ENCODE measurements at regions not wholly inside any gene's neighbourhood (a gene's known extent, or its start where the extent isn't known, plus 50 kb on each side); places are given as distances from the start of the nearest gene placed in this dataset.

DNA sequence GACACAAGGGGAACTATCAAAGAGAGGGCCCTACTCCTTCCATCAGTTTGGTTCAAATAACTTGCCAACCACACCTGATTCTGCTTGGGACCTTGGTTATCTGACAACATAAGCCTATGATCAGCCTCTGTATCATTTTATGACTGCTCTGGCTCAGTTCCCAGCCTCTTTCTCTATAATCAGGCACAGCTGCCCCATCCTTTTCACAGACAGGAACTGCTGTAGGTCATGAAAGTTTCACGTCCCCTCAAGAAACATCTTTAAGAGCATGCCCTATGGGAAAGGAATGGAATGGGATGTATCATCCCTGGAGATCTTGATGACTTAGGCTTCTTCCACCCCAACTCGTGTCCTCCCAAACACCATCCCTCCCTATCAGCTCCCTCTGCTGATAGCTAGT, 243.4 kb downstream of the AR start:
- Histone ChIP-seq H2BK20ac (ENCODE audit: low read depth, low read length, poor library complexity, severe bottlenecking) (no peak overlapping the region), H3K4ac (ENCODE audit: low read depth, low read length) (no peak overlapping the region), H3K4me2 (ENCODE audit: insufficient read depth, insufficient read length, low read length) (no peak overlapping the region), H3K18ac (ENCODE audit: insufficient read length, low read depth, low read length) (no peak overlapping the region), H3K9me3 (ENCODE audit: control insufficient read depth, low read depth, low read length) (peaks cover 56% of the 10 kb centered on the region), H2AK5ac (ENCODE audit: insufficient read length, low read length) (no peak overlapping the region), H2BK15ac (ENCODE audit: low read depth, low read length) (no peak overlapping the region), H2AFZ (ENCODE audit: low read length) (no peak overlapping the region), H3K14ac (ENCODE audit: insufficient read depth, low read length) (no peak overlapping the region), H3K79me1 (ENCODE audit: insufficient read depth, low read depth, low read length, poor library complexity, severe bottlenecking) (no peaks in the 10 kb centered on the region), H3T11ph (ENCODE audit: low read length) (no peak overlapping the region), H3K9ac (ENCODE audit: extremely low read depth, insufficient read length, low read length) (no peak overlapping the region), H3K27ac (ENCODE audit: insufficient read length, low read depth, low read length) (no peak overlapping the region), H4K8ac (replicated peaks; ENCODE audit: insufficient read length, low read depth, low read length) (no peak overlapping the region), H3K79me2 (ENCODE audit: insufficient read depth, low read length) (no peaks in the 10 kb centered on the region), H2BK120ac (ENCODE audit: low read depth, low read length, poor library complexity, severe bottlenecking) (no peak overlapping the region), H3K56ac (ENCODE audit: insufficient read length, low read depth, low read length) (no peak overlapping the region), H3K23ac (ENCODE audit: insufficient read length, low read depth, low read length) (no peak overlapping the region), H3K23me2 (ENCODE audit: insufficient read length, low read depth, low read length, poor library complexity, severe bottlenecking) (no peaks in the 10 kb centered on the region), H4K91ac (ENCODE audit: insufficient read length, low read depth, low read length) (no peak overlapping the region), H4K5ac (ENCODE audit: insufficient read length, low read depth, low read length) (no peak overlapping the region), H2BK12ac (ENCODE audit: insufficient read length, low read depth, low read length) (no peak overlapping the region), H3K4me1 (ENCODE audit: insufficient read depth, low read length) (no peaks in the 10 kb centered on the region), H2BK5ac (ENCODE audit: insufficient read length, low read length) (no peak overlapping the region), H3K27me3 (ENCODE audit: insufficient read depth, low read length) (no peaks in the 10 kb centered on the region), H4K20me1 (ENCODE audit: control insufficient read depth, insufficient read depth, insufficient read length) (no peaks in the 10 kb centered on the region)
- no peaks in the 10 kb centered on the region for H3K27me3 Mint-ChIP-seq (ENCODE audit: low read depth)
- TF ChIP-seq, protein P1, sequence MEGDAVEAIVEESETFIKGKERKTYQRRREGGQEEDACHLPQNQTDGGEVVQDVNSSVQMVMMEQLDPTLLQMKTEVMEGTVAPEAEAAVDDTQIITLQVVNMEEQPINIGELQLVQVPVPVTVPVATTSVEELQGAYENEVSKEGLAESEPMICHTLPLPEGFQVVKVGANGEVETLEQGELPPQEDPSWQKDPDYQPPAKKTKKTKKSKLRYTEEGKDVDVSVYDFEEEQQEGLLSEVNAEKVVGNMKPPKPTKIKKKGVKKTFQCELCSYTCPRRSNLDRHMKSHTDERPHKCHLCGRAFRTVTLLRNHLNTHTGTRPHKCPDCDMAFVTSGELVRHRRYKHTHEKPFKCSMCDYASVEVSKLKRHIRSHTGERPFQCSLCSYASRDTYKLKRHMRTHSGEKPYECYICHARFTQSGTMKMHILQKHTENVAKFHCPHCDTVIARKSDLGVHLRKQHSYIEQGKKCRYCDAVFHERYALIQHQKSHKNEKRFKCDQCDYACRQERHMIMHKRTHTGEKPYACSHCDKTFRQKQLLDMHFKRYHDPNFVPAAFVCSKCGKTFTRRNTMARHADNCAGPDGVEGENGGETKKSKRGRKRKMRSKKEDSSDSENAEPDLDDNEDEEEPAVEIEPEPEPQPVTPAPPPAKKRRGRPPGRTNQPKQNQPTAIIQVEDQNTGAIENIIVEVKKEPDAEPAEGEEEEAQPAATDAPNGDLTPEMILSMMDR (conservative IDR thresholded peaks at IDR 0.05): no peak
- H3K4me1 Mint-ChIP-seq: no peaks in the 10 kb centered on the region
- no peaks in the 10 kb centered on the region; a peak in 1 of 7 replicates for H3K36me3 Mint-ChIP-seq (ENCODE audit: insufficient read depth in 1 of 3, low read depth in 3 of 3)
- H3K9me3 Mint-ChIP-seq: peaks cover 31 to 42% of the 10 kb centered on the region in 2 experiments
- no peak for DNase-seq
- no peak overlapping the region for H3K4me3 Mint-ChIP-seq
- WGBS (ENCODE audit: extremely low coverage, insufficient read length, low lambda C conversion rate): no CpG with 5 or more reads among the region's 2 CpGs
- H3K27ac Mint-ChIP-seq: no peak overlapping the region

Data from H9 (cell line).